NCI-H128 (cell line): ENCODE measurements at regions not wholly inside any gene's neighbourhood (a gene's known extent, or its start where the extent isn't known, plus 50 kb on each side); places are given as distances from the start of the nearest gene placed in this dataset.
"Not testable (repeated sequence)": the region's sequence is repeated elsewhere in the genome, so short reads cannot be mapped to it uniquely, and the experiment has no call there.

Source experiments
- DNase-seq: peaks from one replicate; lab custom pipeline; 2025; ENCODE audit not compliant: unreplicated experiment; lab: John Stamatoyannopoulos, UW

GRCh38 chr3:105130911-105131310 is 235.8 kb upstream of the ALCAM start:
- no peak for DNase-seq

DNA sequence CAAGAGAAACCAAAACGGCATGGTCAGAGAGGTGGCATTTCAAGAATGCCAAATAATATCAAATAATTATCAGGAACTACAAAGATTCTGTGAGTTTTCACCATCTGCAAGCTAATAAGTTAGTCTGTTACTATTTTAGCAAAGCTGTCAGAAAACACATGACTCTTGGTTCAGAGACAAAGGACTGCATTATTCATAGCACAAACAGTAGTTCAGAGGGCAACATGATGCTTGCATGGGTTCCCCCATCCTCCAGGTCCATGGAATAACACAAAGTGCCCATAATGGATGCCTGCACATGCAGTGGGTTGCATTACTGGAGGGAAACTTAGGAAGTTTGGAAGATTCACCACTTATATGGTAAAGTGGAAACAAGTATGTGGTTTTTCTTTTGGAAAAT is 228.8 kb upstream of the ALCAM start:
- DNase-seq = no peak

GRCh38 chr3:105139881-105140560 is 226.7 kb upstream of the ALCAM start:
- DNase-seq = no peak

DNA sequence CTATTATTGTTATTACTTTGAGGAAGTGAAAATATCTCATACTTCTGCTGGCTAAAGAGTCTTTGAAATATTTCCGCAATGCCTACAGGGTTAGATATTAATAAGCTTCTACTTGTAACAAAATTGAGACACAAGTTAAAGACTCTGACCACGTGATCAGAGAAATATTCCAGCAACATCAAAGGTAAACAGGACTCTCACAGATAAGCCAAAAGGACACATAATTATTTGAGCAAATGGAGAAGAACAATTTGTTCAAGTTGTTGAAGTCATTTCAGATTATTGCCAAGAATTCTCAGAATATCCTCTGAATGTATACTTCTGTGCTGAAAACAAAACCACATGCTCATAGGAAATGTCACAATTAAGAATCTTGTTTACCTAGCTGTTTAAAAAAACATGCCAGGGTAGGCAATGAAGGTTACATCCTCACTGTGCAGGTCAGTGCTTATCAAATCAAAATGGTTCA is 225.8 kb upstream of the ALCAM start:
- DNase-seq = no peak

- DNase-seq = no peak
Measured at GRCh38 chr3:105144837-105145236, 221.9 kb upstream of the ALCAM start.

GRCh38 chr3:105145511-105145910 is 221.2 kb upstream of the ALCAM start:
- DNase-seq = no peak

- not testable (repeated sequence) for DNase-seq
Measured at GRCh38 chr3:105149197-105149596, 217.5 kb upstream of the ALCAM start.

DNA sequence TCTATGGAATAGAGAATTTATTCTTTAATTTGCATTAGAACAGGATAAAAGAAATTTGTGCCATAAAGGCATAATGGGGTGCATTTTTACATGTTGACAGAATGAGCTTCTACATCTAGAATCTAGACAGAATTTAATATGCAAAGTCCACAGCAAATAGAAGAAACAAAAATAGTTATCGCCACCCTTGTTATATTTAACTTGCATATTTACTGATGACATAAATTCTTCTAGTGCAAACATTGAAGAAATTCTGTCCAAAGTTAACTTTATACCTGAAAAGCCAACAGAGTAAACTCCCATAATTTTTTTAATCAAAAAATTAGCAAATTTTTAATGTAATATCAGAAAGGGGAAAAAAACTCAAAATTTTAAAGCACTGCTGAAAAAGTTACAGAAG is 213.7 kb upstream of the ALCAM start:
- no peak for DNase-seq

- no peak for DNase-seq
Measured at GRCh38 chr3:105154692-105155091, 212.0 kb upstream of the ALCAM start.

DNA sequence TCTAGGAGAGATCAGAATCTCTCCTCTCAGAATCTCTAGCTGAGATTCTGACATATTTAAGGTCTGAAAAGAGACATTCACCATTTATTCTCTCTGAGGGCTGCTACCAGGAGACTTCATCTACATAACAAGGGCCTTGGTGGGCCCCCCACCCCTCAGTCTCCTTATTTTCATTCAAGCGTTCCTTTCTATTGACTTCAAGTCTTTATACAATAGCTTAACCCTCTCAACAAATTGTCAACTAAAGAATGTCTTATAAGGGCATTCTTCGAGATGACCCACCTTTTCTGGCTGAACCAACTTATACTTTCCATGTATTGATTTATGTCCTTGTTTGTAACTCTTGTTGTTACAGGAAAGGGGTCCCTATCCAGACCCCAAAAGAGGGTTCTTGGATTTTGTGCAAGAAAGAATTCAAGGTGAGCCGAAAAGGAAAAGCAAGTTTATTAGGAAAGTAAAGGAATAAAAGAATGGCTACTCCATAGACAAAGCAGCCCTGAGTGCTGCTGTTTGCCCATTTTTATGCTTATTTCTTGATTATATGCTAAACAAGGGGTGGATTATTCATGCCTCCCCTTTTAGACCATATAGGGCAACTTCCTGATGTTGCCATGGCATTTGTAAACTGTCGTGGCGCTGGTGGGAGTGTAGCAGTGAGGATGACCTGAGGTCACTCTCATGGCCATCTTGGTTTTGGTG is 209.5 kb upstream of the ALCAM start:
- no peak for DNase-seq

- no peak for DNase-seq
Measured at GRCh38 chr3:105157766-105158085, 209.0 kb upstream of the ALCAM start.

- no peak for DNase-seq
Measured at GRCh38 chr3:105158286-105158685, 208.4 kb upstream of the ALCAM start.

DNA sequence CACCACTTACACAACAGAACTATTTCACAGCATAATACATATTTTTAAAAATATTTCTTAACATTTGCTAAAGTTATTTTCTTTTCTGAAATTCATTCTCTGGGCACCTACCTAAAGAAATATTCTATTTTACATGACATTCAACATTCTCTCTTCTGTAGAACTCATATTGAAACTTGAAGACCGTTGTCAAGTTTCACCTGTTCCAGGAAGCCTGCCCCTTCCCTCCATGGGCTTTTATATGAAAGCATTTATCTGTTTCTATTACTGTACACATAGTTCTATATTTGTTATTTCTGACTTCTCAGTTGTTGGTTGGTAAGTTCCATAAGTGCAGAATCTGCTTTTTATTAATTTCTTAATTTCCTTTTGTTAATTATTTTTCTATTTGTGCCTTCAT is 204.3 kb upstream of the ALCAM start:
- DNase-seq = no peak

GRCh38 chr3:105166893-105167292 is 199.8 kb upstream of the ALCAM start:
- DNase-seq = no peak

GRCh38 chr3:105170423-105170822 is 196.3 kb upstream of the ALCAM start:
- no peak for DNase-seq

DNA sequence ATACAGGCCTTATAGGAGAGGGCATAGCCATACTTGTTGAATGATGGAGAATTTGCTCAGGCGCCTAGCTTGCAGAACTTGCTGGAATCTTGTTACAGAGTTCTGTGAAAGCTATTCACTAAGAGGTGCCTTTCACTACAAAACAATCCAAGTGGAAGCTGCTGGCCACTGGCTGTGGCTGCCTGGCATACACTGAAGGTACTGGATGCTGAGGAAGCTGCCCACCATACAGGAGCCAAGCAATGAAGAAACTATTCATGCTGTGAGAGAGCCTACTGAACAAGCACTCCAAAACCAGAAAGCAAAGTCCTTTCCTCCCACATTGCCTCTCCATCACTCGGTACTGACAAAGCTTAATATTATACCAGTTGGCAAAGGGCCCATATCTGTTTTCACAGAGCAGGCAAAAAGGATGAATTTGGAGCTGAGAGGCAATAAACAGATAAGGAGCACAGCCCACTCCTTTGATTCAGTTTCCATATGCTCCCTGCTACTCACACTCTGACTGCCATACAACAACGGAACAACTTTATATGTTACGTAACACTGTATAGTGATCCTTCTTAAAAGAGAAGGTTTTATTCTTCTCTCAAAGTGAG is 192.6 kb upstream of the ALCAM start:
- peak; percentile 89 for DNase-seq

GRCh38 chr3:105177576-105177975 is 189.1 kb upstream of the ALCAM start:
- DNase-seq = no peak

DNA sequence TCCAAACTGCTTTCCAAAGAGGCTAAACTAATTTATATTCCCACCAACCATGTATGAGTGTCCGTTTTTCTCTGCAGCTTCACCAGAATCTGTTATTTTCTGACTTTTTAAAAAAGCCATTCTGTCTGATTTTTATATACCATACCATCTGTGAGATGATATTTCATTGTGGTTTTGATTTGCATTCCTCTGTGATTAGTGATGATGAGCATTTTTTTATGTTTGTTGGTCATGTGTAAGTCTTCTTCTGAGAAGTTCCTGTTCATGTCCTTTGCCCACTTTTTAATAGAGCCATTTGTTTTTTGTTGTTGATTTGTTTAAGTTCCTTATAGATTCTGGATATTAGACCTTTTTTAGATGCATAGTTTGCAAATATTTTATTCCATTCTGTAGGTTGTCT is 179.4 kb upstream of the ALCAM start:
- no peak for DNase-seq

DNA sequence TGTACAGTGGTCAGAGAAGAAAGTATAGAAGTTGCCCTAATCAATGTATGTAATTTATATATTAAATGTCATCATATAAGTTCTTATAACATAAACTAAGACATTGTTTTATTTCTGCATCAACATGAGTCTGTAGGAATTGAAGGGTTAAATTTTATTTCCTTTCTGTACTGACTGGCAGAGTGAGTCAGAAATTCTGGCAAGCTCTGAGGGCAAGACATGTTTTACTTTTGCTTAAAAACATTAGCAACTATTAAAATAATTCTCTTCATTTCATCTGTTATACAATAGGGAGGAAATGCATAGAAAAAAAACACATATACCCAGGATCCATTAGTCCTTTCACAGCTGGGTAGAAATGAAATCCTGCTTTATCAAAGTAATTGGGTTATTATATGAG is 171.4 kb upstream of the ALCAM start:
- DNase-seq = no peak

- no peak for DNase-seq
Measured at GRCh38 chr3:105197863-105198262, 168.8 kb upstream of the ALCAM start.

DNA sequence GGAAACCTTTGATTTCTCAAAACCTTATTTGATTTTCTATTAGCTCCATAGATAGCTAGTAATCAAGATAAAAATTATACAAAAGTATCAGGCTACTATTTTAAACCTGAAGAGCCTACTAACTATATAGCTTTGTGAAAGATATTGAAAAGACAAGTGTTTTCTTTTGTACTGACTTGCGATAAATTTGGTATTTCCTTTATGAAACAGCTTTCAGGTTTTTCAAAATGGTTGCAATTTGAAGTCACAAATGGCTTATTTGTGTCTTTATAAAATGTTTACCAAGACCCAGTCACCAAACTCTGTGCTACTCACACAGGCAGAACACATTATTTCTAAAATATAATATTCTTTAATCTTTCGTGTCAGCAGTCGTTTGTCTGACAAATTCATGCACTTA is 167.5 kb upstream of the ALCAM start:
- DNase-seq = no peak

- no peak for DNase-seq
Measured at GRCh38 chr3:105210141-105210540, 156.6 kb upstream of the ALCAM start.

DNA sequence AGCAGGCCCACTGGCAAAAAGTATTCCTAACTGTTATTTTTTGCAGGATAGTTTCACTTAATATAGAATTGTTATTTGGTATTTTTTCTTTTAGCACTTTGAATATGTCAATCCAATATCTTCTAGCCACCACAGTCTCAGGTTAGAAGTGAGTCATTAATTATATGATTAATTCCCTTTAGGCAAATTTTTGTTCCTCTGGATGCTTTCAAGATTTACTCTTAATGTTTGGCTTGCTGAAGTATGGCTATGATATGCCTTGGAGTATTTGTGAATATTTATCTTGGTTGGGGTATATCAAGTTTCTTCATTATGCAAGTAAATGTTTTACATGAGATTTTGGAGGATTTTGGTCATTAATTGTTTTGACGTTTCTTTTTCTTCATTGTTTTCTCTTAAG is 152.1 kb upstream of the ALCAM start:
- DNase-seq = no peak
